ENCODE measurements at regions not wholly inside any gene's neighbourhood (a gene's known extent, or its start where the extent isn't known, plus 50 kb on each side); places are given as distances from the start of the nearest gene placed in this dataset.

DNA sequence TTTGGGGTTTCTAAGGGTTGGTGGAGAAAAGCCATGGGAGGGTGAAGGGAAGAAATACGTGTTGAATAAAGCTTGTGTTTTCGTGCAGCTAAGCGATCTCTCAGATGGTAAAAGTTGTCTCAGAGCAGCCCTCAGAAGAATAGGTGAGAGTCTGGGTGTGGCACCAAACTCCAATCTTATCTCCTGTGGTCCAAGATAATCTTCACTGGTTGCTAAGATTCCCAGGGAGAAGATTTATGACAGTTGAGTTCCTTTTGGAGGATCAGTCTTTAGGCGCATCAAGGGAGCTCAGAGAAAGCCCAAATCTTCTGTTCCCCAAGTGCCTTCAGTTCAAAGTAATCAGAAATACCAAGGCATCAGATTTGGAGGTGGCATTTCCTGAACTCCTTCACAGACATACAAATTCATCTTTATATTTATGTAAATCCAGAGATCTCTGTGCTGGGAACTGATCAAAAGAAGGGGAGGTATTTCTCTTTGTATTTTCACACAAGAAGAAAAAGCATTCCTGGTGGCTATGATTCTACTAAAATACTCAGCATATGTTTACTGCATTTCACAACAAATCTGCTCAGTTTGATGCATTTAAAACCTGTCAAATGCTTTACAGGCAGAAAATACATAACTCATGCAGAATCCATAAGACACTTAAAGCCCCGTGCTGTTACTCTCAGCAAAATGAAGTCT lies 102.9 kb downstream of the ABCC12 start:
- intact Hi-C loops (cut with micrococcal nuclease; ENCODE audit: unreplicated experiment) = no loop called here
- H3K4me1 ChIP-seq (ENCODE audit: insufficient read depth, low read length, poor library complexity, severe bottlenecking) = no peaks in the 10 kb centered on the region
- ChIA-PET POLR2A (no interaction called here), CTCF (ENCODE audit: unreplicated experiment) (no interaction called here)
- no peak overlapping the region for H2AFZ ChIP-seq (ENCODE audit: low read length)
- H3K27ac ChIP-seq (ENCODE audit: low read depth, low read length, poor library complexity, severe bottlenecking) = no peak overlapping the region
- no peak overlapping the region for H3K4me2 ChIP-seq (ENCODE audit: low read length)
- no peaks in the 10 kb centered on the region for H3K79me2 ChIP-seq (ENCODE audit: insufficient read depth, low read depth, low read length)
- no peaks in the 10 kb centered on the region for H3K9me3 ChIP-seq (ENCODE audit: low read length)
- DNase-seq (ENCODE audit: low spot score) = no peak
- H3K9me2 ChIP-seq (ENCODE audit: insufficient read depth, low read length) = no peaks in the 10 kb centered on the region
- H3K4me3 ChIP-seq (ENCODE audit: low read depth, low read length, poor library complexity, severe bottlenecking) = no peak overlapping the region
- no peaks in the 10 kb centered on the region for H4K20me1 ChIP-seq (ENCODE audit: insufficient read depth, low read length)
- no TSS peak for BruUV-seq (replicated peaks)
- no peaks in the 10 kb centered on the region for H3K36me3 ChIP-seq (ENCODE audit: insufficient read depth, low read length)
- TF ChIP-seq EZH2phosphoT487 (IDR thresholded peaks at IDR 0.05; ENCODE audit: borderline replicate concordance, low read depth, low read length) = no peak

DNA sequence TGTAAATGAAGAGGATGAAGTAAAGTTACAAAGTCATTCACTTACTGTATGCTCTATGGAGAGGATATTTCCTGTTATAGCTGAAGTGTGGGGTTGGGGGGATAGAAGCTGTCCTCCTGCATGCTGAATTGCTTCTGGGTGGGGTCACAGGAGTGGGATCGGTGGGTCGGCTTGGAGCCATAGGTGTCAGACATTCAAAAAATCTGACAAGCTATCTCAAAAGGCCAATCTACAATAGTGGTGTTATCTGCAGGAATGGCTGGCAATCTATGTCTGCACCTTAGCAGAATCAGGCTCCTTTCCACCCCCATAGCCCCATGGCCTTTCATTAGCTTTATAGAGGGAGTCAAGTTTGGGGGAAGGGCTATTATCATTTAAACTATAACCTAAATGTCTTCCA lies 104.9 kb downstream of the ABCC12 start:
- BruUV-seq (replicated peaks) = no TSS peak
- Histone ChIP-seq H3K27ac (ENCODE audit: low read depth, low read length, poor library complexity, severe bottlenecking) (no peak overlapping the region), H4K20me1 (ENCODE audit: insufficient read depth, low read length) (no peaks in the 10 kb centered on the region), H3K9me2 (ENCODE audit: insufficient read depth, low read length) (no peaks in the 10 kb centered on the region), H3K9me3 (ENCODE audit: low read length) (no peaks in the 10 kb centered on the region), H3K79me2 (ENCODE audit: insufficient read depth, low read depth, low read length) (no peaks in the 10 kb centered on the region), H3K4me1 (ENCODE audit: insufficient read depth, low read length, poor library complexity, severe bottlenecking) (no peaks in the 10 kb centered on the region), H2AFZ (ENCODE audit: low read length) (no peak overlapping the region), H3K4me2 (ENCODE audit: low read length) (no peak overlapping the region), H3K4me3 (ENCODE audit: low read depth, low read length, poor library complexity, severe bottlenecking) (no peak overlapping the region), H3K36me3 (ENCODE audit: insufficient read depth, low read length) (no peaks in the 10 kb centered on the region)
- TF ChIP-seq, protein P1, sequence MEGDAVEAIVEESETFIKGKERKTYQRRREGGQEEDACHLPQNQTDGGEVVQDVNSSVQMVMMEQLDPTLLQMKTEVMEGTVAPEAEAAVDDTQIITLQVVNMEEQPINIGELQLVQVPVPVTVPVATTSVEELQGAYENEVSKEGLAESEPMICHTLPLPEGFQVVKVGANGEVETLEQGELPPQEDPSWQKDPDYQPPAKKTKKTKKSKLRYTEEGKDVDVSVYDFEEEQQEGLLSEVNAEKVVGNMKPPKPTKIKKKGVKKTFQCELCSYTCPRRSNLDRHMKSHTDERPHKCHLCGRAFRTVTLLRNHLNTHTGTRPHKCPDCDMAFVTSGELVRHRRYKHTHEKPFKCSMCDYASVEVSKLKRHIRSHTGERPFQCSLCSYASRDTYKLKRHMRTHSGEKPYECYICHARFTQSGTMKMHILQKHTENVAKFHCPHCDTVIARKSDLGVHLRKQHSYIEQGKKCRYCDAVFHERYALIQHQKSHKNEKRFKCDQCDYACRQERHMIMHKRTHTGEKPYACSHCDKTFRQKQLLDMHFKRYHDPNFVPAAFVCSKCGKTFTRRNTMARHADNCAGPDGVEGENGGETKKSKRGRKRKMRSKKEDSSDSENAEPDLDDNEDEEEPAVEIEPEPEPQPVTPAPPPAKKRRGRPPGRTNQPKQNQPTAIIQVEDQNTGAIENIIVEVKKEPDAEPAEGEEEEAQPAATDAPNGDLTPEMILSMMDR (conservative IDR thresholded peaks at IDR 0.05; ENCODE audit: low read length) = no peak
- no peak for TF ChIP-seq EZH2phosphoT487 (IDR thresholded peaks at IDR 0.05; ENCODE audit: borderline replicate concordance, low read depth, low read length)
- CTCF ChIA-PET (ENCODE audit: unreplicated experiment) = no interaction called here
- POLR2A ChIA-PET = no interaction called here
- no peak for DNase-seq (ENCODE audit: low spot score)
- intact Hi-C loops (cut with micrococcal nuclease; ENCODE audit: unreplicated experiment) = no loop called here

DNA sequence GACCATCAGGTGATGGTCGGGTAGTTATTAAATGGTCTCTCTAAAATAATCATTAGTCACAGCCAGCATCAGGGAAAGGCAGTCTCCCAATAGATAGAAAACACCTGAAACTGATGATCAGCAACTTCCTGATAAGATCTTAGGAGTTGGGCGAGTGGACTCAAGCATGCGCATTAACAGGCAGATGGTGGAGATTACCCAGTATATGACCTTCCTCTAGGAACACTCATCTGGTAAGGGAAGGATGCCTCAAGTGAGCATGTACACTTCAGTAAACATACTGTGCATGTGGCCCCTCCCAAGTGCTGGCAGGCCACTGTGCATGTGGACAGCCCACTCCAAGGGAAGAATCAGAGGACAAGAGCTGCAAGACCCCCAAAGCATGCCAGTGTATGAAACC lies 105.9 kb downstream of the ABCC12 start:
- TF ChIP-seq, protein P1 (conservative IDR thresholded peaks at IDR 0.05; ENCODE audit: low read length) = no peak
- no peak for TF ChIP-seq EZH2phosphoT487 (IDR thresholded peaks at IDR 0.05; ENCODE audit: borderline replicate concordance, low read depth, low read length)
- Histone ChIP-seq H4K20me1 (ENCODE audit: insufficient read depth, low read length) (no peaks in the 10 kb centered on the region), H2AFZ (ENCODE audit: low read length) (no peak overlapping the region), H3K79me2 (ENCODE audit: insufficient read depth, low read depth, low read length) (no peaks in the 10 kb centered on the region), H3K4me3 (ENCODE audit: low read depth, low read length, poor library complexity, severe bottlenecking) (no peak overlapping the region), H3K27ac (ENCODE audit: low read depth, low read length, poor library complexity, severe bottlenecking) (no peak overlapping the region), H3K9me2 (ENCODE audit: insufficient read depth, low read length) (no peaks in the 10 kb centered on the region), H3K4me2 (ENCODE audit: low read length) (no peak overlapping the region), H3K36me3 (ENCODE audit: insufficient read depth, low read length) (no peaks in the 10 kb centered on the region), H3K4me1 (ENCODE audit: insufficient read depth, low read length, poor library complexity, severe bottlenecking) (no peaks in the 10 kb centered on the region), H3K9me3 (ENCODE audit: low read length) (no peaks in the 10 kb centered on the region)
- DNase-seq (ENCODE audit: low spot score) = no peak
- intact Hi-C loops (cut with micrococcal nuclease; ENCODE audit: unreplicated experiment) = no loop called here
- CTCF ChIA-PET (ENCODE audit: unreplicated experiment) = no interaction called here
- BruUV-seq (replicated peaks) = no TSS peak
- POLR2A ChIA-PET = no interaction called here

All from OCI-LY7 (cell line).